ENCODE measurements at regions not wholly inside any gene's neighbourhood (a gene's known extent, or its start where the extent isn't known, plus 50 kb on each side); places are given as distances from the start of the nearest gene placed in this dataset.

GRCh38 chr12:61490526-61491498 lies 769.4 kb upstream of the USP15 start:
- Mint-ChIP-seq H3K4me3 (no peak overlapping the region), H3K36me3 (ENCODE audit: low read depth) (no peaks in the 10 kb centered on the region), H3K27ac (no peak overlapping the region), H3K27me3 (no peaks in the 10 kb centered on the region), H3K9me3 (no peaks in the 10 kb centered on the region), H3K4me1 (ENCODE audit: low read depth) (no peaks in the 10 kb centered on the region)
- intact Hi-C loops (cut with micrococcal nuclease) = no loop called here

GRCh38 chr12:61502179-61502578 lies 758.0 kb upstream of the USP15 start:
- H3K27ac Mint-ChIP-seq = no peak overlapping the region
- no peaks in the 10 kb centered on the region for H3K36me3 Mint-ChIP-seq (ENCODE audit: low read depth)
- no peak overlapping the region for H3K4me3 Mint-ChIP-seq
- intact Hi-C loops (cut with micrococcal nuclease) = no loop called here
- no peaks in the 10 kb centered on the region for H3K4me1 Mint-ChIP-seq (ENCODE audit: low read depth)
- peaks cover 26% of the 10 kb centered on the region for H3K9me3 Mint-ChIP-seq
- H3K27me3 Mint-ChIP-seq = no peaks in the 10 kb centered on the region

- Mint-ChIP-seq H3K4me1 (ENCODE audit: low read depth) (no peaks in the 10 kb centered on the region), H3K4me3 (no peak overlapping the region), H3K36me3 (ENCODE audit: low read depth) (no peaks in the 10 kb centered on the region), H3K27me3 (no peaks in the 10 kb centered on the region), H3K9me3 (peaks cover 25% of the 10 kb centered on the region), H3K27ac (no peak overlapping the region)
- intact Hi-C loops (cut with micrococcal nuclease) = no loop called here
Observed at GRCh38 chr12:61504396-61505080, 755.7 kb upstream of the USP15 start.

GRCh38 chr12:61513499-61513898 lies 746.7 kb upstream of the USP15 start:
- Mint-ChIP-seq H3K4me1 (ENCODE audit: low read depth) (no peaks in the 10 kb centered on the region), H3K27me3 (peaks cover 2% of the 10 kb centered on the region), H3K4me3 (no peak overlapping the region), H3K9me3 (peaks cover 9% of the 10 kb centered on the region), H3K27ac (no peak overlapping the region), H3K36me3 (ENCODE audit: low read depth) (no peaks in the 10 kb centered on the region)
- intact Hi-C loops (cut with micrococcal nuclease) = no loop called here

GRCh38 chr12:61514016-61514415 lies 746.2 kb upstream of the USP15 start:
- intact Hi-C loops (cut with micrococcal nuclease) = no loop called here
- Mint-ChIP-seq H3K9me3 (peaks cover 9% of the 10 kb centered on the region), H3K36me3 (ENCODE audit: low read depth) (no peaks in the 10 kb centered on the region), H3K4me3 (no peak overlapping the region), H3K27me3 (peaks cover 2% of the 10 kb centered on the region), H3K27ac (no peak overlapping the region), H3K4me1 (ENCODE audit: low read depth) (no peaks in the 10 kb centered on the region)

GRCh38 chr12:61521258-61521657 lies 738.9 kb upstream of the USP15 start:
- Mint-ChIP-seq H3K36me3 (ENCODE audit: low read depth) (no peaks in the 10 kb centered on the region), H3K4me1 (ENCODE audit: low read depth) (no peaks in the 10 kb centered on the region), H3K9me3 (peaks cover 21% of the 10 kb centered on the region), H3K27me3 (no peaks in the 10 kb centered on the region), H3K27ac (no peak overlapping the region), H3K4me3 (no peak overlapping the region)
- intact Hi-C loops (cut with micrococcal nuclease) = no loop called here

GRCh38 chr12:61523276-61523992 lies 736.8 kb upstream of the USP15 start:
- Mint-ChIP-seq H3K27me3 (no peaks in the 10 kb centered on the region), H3K9me3 (peaks cover 12% of the 10 kb centered on the region), H3K4me1 (ENCODE audit: low read depth) (no peaks in the 10 kb centered on the region), H3K36me3 (ENCODE audit: low read depth) (no peaks in the 10 kb centered on the region), H3K27ac (no peak overlapping the region), H3K4me3 (no peak overlapping the region)
- intact Hi-C loops (cut with micrococcal nuclease) = no loop called here

- Mint-ChIP-seq H3K4me1 (ENCODE audit: low read depth) (no peaks in the 10 kb centered on the region), H3K27me3 (no peaks in the 10 kb centered on the region), H3K9me3 (peaks cover 12% of the 10 kb centered on the region), H3K4me3 (no peak overlapping the region), H3K36me3 (ENCODE audit: low read depth) (no peaks in the 10 kb centered on the region), H3K27ac (no peak overlapping the region)
- intact Hi-C loops (cut with micrococcal nuclease) = no loop called here
Observed at GRCh38 chr12:61524851-61525250, 735.4 kb upstream of the USP15 start.

- H3K4me3 Mint-ChIP-seq = no peak overlapping the region
- no peaks in the 10 kb centered on the region for H3K27me3 Mint-ChIP-seq
- intact Hi-C loops (cut with micrococcal nuclease) = no loop called here
- H3K9me3 Mint-ChIP-seq = peaks cover 15% of the 10 kb centered on the region
- H3K36me3 Mint-ChIP-seq (ENCODE audit: low read depth) = no peaks in the 10 kb centered on the region
- H3K4me1 Mint-ChIP-seq (ENCODE audit: low read depth) = no peaks in the 10 kb centered on the region
- H3K27ac Mint-ChIP-seq = no peak overlapping the region
Observed at GRCh38 chr12:61525331-61525730, 734.9 kb upstream of the USP15 start.

GRCh38 chr12:61530456-61530855 lies 729.7 kb upstream of the USP15 start:
- intact Hi-C loops (cut with micrococcal nuclease) = no loop called here
- no peaks in the 10 kb centered on the region for H3K27me3 Mint-ChIP-seq
- H3K4me3 Mint-ChIP-seq = no peak overlapping the region
- H3K27ac Mint-ChIP-seq = no peak overlapping the region
- H3K9me3 Mint-ChIP-seq = peaks cover 25% of the 10 kb centered on the region
- no peaks in the 10 kb centered on the region for H3K4me1 Mint-ChIP-seq (ENCODE audit: low read depth)
- no peaks in the 10 kb centered on the region for H3K36me3 Mint-ChIP-seq (ENCODE audit: low read depth)

- no peaks in the 10 kb centered on the region for H3K36me3 Mint-ChIP-seq (ENCODE audit: low read depth)
- H3K27me3 Mint-ChIP-seq = no peaks in the 10 kb centered on the region
- intact Hi-C loops (cut with micrococcal nuclease) = no loop called here
- H3K4me1 Mint-ChIP-seq (ENCODE audit: low read depth) = no peaks in the 10 kb centered on the region
- peaks cover 25% of the 10 kb centered on the region for H3K9me3 Mint-ChIP-seq
- no peak overlapping the region for H3K4me3 Mint-ChIP-seq
- H3K27ac Mint-ChIP-seq = no peak overlapping the region
Observed at GRCh38 chr12:61531195-61531594, 729.0 kb upstream of the USP15 start.

GRCh38 chr12:61536117-61536516 lies 724.1 kb upstream of the USP15 start:
- Mint-ChIP-seq H3K27ac (no peak overlapping the region), H3K4me1 (ENCODE audit: low read depth) (no peaks in the 10 kb centered on the region), H3K27me3 (no peaks in the 10 kb centered on the region), H3K9me3 (peaks cover 14% of the 10 kb centered on the region), H3K4me3 (no peak overlapping the region), H3K36me3 (ENCODE audit: low read depth) (no peaks in the 10 kb centered on the region)
- intact Hi-C loops (cut with micrococcal nuclease) = no loop called here

GRCh38 chr12:61536525-61536924 lies 723.7 kb upstream of the USP15 start:
- H3K4me1 Mint-ChIP-seq (ENCODE audit: low read depth) = no peaks in the 10 kb centered on the region
- H3K36me3 Mint-ChIP-seq (ENCODE audit: low read depth) = no peaks in the 10 kb centered on the region
- no peak overlapping the region for H3K27ac Mint-ChIP-seq
- intact Hi-C loops (cut with micrococcal nuclease) = no loop called here
- no peak overlapping the region for H3K4me3 Mint-ChIP-seq
- H3K9me3 Mint-ChIP-seq = peaks cover 10% of the 10 kb centered on the region
- no peaks in the 10 kb centered on the region for H3K27me3 Mint-ChIP-seq

- H3K9me3 Mint-ChIP-seq = peaks cover 5% of the 10 kb centered on the region
- H3K36me3 Mint-ChIP-seq (ENCODE audit: low read depth) = no peaks in the 10 kb centered on the region
- H3K4me1 Mint-ChIP-seq (ENCODE audit: low read depth) = no peaks in the 10 kb centered on the region
- intact Hi-C loops (cut with micrococcal nuclease) = no loop called here
- H3K4me3 Mint-ChIP-seq = no peak overlapping the region
- no peaks in the 10 kb centered on the region for H3K27me3 Mint-ChIP-seq
- H3K27ac Mint-ChIP-seq = no peak overlapping the region
Observed at GRCh38 chr12:61538951-61539350, 721.3 kb upstream of the USP15 start.
